ENCODE measurements at regions not wholly inside any gene's neighbourhood (a gene's known extent, or its start where the extent isn't known, plus 50 kb on each side); places are given as distances from the start of the nearest gene placed in this dataset.
"Not testable (repeated sequence)": the region's sequence is repeated elsewhere in the genome, so short reads cannot be mapped to it uniquely, and the experiment has no call there.

- no peak for DNase-seq (ENCODE audit: low read depth in 2 of 2)
These were observed 309.2 kb downstream of the SETD4 start for GRCh38 chr21:35751171-35751570.

- no peak for DNase-seq (ENCODE audit: low read depth in 2 of 2)
These were observed 310.4 kb downstream of the SETD4 start for GRCh38 chr21:35749904-35750303.

GRCh38 chr21:35748678-35749314 lies 311.5 kb downstream of the SETD4 start:
- DNase-seq (ENCODE audit: low read depth in 2 of 2): no peak

GRCh38 chr21:35743571-35743970 lies 316.8 kb downstream of the SETD4 start:
- DNase-seq (ENCODE audit: low read depth in 2 of 2): no peak

GRCh38 chr21:35738347-35738961 lies 321.9 kb downstream of the SETD4 start:
- DNase-seq (ENCODE audit: low read depth in 2 of 2): no peak

- DNase-seq (ENCODE audit: low read depth in 2 of 2): no peak
These were observed 322.4 kb downstream of the SETD4 start for GRCh38 chr21:35737899-35738346.

GRCh38 chr21:35737449-35737848 lies 322.9 kb downstream of the SETD4 start:
- DNase-seq (ENCODE audit: low read depth in 2 of 2): no peak

GRCh38 chr21:35732788-35733187 lies 327.5 kb downstream of the SETD4 start:
- no peak for DNase-seq (ENCODE audit: low read depth in 2 of 2)

- no peak for DNase-seq (ENCODE audit: low read depth in 2 of 2)
These were observed 330.0 kb downstream of the SETD4 start for GRCh38 chr21:35730325-35730724.

GRCh38 chr21:35727830-35728229 lies 332.5 kb downstream of the SETD4 start:
- no peak for DNase-seq (ENCODE audit: low read depth in 2 of 2)

GRCh38 chr21:35724156-35724555 lies 336.2 kb downstream of the SETD4 start:
- DNase-seq (ENCODE audit: low read depth in 2 of 2): no peak

GRCh38 chr21:35721701-35722100 lies 338.6 kb downstream of the SETD4 start:
- no peak for DNase-seq (ENCODE audit: low read depth in 2 of 2)

- no peak for DNase-seq (ENCODE audit: low read depth in 2 of 2)
These were observed 340.1 kb downstream of the SETD4 start for GRCh38 chr21:35720208-35720731.

GRCh38 chr21:35719080-35719479 lies 341.2 kb downstream of the SETD4 start:
- DNase-seq (ENCODE audit: low read depth in 2 of 2): no peak

- DNase-seq (ENCODE audit: low read depth in 2 of 2): no peak
These were observed 343.3 kb downstream of the SETD4 start for GRCh38 chr21:35716876-35717565.

GRCh38 chr21:35713914-35714313 lies 346.4 kb downstream of the SETD4 start:
- DNase-seq (ENCODE audit: low read depth in 2 of 2): no peak

- DNase-seq (ENCODE audit: low read depth in 2 of 2): no peak
These were observed 348.7 kb downstream of the SETD4 start for GRCh38 chr21:35711661-35712060.

- DNase-seq (ENCODE audit: low read depth in 2 of 2): no peak
These were observed 349.1 kb downstream of the SETD4 start for GRCh38 chr21:35711213-35711612.

GRCh38 chr21:35709990-35710389 lies 350.3 kb downstream of the SETD4 start:
- DNase-seq (ENCODE audit: low read depth in 2 of 2): not testable (repeated sequence)

- no peak for DNase-seq (ENCODE audit: low read depth in 2 of 2)
These were observed 354.4 kb downstream of the SETD4 start for GRCh38 chr21:35705888-35706287.

- no peak for DNase-seq (ENCODE audit: low read depth in 2 of 2)
These were observed 355.0 kb downstream of the SETD4 start for GRCh38 chr21:35705237-35705887.

GRCh38 chr21:35703704-35704103 lies 356.6 kb downstream of the SETD4 start:
- no peak for DNase-seq (ENCODE audit: low read depth in 2 of 2)
